Superior temporal gyrus (tissue), 1 donor: ENCODE measurements at regions not wholly inside any gene's neighbourhood (a gene's known extent, or its start where the extent isn't known, plus 50 kb on each side); places are given as distances from the start of the nearest gene placed in this dataset.

Experiments
- DNase-seq: peaks from one replicate; pipeline ENCODE4 v3.0.0-alpha.2; 2016; ENCODE audit errors: extremely low spot score

GRCh38 chr4:57607566-57608180, 497.5 kb upstream of the IGFBP7 start:
- no peak for DNase-seq

- DNase-seq: no peak
These were observed 495.2 kb upstream of the IGFBP7 start for GRCh38 chr4:57605376-57605775.

DNA sequence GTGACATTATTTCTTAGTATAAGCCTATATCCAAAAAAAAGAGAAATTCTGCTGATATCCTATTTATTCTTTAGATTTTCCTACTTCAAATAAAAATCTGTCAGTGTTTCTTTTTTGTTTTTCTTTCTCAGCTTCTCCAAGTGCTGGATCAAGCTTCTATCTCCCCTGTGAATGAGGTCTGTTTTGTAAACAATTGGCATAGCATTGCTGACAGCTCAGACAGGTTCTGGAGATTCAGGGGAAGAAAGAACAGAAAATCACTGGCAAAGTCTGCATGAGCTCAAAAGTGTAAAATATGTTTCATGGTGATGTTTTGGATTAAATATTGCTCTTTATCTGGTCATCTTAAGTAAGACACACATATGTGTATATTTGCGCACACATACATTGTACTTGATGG, 492.0 kb upstream of the IGFBP7 start:
- no peak for DNase-seq

DNA sequence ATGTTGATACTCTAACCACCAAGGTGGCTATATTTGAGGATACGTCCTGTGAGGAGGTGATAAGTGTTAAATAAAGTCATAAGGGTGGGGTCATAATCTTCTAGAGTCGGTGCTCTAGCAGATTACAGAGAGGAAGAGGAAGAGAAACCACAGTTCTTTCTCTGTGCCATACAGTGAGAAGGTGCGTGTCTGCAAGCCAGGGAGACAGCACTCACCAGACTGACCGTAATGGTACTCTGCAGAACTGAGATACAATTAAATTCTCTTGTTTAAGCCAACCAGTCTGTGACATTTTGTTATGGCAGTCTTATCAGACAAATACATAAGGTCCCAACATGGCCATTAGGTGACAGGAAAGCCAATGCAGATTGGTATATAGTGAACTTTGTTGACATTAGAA, 480.9 kb upstream of the IGFBP7 start:
- DNase-seq: no peak

DNA sequence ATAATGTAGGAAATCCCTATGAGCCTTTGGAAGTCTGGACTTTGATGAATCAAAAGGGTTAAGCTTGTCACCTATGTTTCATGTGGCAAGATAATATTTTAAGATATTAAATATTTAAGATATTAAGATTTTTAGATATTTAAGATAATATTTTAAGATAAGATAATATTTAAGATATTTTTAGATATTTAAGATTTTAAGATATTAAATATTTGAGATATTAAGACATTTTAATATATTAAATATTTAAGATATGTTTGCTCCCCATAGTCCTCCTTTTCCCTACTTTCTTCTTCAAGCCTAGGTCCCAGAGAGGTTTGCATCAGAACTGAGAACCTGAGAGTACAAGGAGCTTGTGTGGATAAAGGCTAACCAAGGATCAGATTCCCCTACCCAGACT, 478.4 kb upstream of the IGFBP7 start:
- DNase-seq: no peak

DNA sequence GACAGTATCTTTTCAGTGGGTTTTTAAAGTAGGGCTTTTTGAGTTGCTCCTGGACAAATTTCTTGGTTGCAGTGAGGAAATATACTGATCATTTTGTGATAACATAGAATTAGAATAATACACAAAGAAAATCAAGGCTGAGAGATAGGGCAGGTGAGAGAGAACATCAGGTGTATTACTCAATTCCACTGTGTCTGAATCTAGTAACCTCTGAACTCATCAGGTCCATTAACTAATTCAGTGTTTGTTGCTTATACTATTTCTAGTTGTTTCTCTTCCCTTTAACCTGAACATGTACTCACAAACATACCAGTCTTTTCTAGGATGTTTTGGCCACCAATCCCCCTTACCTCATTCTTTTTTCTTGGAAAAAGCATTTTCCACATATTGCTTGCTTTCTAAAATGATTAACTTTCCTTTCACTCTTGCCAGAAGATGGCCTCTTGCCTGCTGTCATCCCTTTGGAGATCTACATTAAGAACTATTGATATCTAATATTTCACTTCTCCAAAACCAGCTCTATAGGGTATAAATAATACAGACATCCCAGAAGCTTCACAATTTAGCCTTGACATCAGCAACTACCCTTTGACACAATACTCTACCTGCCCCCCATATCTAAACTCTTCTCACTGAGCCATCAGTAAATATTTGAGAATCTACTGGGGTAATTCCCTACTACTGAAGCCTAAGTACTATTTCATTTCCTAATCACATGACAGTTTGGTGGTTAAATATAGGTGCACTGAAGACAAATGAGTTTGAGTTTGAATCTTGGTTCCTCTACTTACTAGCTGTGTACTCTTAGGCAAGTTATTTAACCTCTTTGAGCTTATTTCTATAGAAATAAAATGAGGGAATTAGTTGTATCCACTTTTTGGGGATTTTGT, 470.8 kb upstream of the IGFBP7 start:
- DNase-seq: no peak

DNA sequence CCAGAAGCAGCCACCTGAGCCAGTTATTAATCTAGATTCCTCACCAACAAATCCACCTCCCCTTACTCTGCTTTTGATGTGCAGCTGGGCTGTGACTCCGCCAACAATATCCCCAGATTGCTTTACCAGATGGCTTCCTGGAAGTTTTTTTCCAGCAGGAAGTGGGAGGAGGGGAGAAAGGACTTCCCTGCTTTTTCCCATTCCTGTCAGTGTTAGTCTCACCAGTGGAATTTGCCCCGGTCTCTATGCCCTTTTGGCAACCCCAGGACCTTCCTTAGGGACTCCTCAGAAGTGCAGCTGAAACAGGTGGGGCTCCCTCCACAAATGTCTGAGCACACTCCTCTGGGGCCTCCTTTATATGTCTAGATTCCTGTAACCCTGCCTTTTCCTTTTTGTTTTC, 465.2 kb upstream of the IGFBP7 start:
- no peak for DNase-seq

GRCh38 chr4:57554556-57555092, 444.4 kb upstream of the IGFBP7 start:
- peak; percentile 16 for DNase-seq

GRCh38 chr4:57553728-57554127, 443.5 kb upstream of the IGFBP7 start:
- peak; percentile 15 for DNase-seq

DNA sequence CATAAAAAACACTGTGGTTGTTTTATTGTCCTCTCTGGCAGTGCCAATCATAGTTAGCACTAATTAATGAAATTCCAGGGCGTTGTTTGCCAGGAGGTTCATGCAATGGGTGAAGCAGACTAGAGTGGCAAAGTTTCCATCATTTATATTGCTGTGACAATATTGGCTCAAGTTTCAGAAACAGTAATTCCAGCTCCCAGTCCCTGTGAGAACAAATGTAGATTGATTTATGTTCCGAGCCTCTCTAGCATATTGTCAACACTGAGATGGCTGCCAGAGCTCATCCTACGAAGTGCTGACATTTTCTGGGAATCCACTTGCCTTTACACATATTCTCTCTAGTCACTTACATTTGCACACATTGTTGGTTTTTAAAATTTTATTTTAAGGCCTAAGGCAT, 440.0 kb upstream of the IGFBP7 start:
- DNase-seq: peak; percentile 42

GRCh38 chr4:57548856-57549255, 438.7 kb upstream of the IGFBP7 start:
- no peak for DNase-seq

DNA sequence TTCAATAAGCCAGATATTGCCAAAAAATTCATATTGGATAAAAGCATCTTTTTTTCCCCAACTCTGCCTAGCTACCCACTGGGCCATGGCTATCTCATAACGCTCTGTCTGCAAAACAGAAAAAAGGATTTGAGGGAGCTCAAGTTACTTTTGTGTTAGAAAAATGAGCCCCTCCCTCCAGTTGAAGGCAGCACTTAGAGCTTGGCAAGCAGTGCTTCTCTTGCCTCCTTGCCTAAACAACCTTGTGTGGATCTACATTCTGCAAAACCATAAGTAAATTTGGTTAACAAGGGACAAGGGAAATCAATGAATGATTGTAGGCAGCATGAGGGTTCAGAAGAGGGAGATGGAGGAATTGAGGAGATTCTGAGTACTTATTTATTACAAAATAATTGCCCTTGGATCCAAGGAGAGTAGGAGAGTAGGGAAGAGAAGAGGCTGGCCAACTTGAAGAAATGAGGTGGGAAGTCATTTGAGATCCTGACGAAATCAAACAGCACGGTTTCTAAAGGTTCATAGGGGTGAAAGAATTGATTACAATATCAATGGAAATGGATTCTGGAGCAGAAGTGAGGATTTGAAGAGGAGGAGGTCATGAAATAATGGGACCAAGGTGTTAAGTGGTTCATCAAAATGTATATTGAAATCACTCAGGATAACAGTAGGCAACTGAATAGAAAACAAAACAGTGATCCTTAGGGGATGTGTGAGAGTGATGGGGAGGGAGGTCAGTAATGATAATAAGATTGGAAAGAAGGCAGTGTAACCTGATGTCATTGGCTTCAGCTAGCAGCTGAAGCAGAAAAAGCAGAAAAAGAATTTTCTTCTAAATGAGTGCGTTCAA, 434.8 kb upstream of the IGFBP7 start:
- no peak for DNase-seq

GRCh38 chr4:57504797-57505530, 394.8 kb upstream of the IGFBP7 start:
- DNase-seq: no peak

- no peak for DNase-seq
These were observed 394.0 kb upstream of the IGFBP7 start for GRCh38 chr4:57504139-57504538.

GRCh38 chr4:57501720-57502119, 391.5 kb upstream of the IGFBP7 start:
- DNase-seq: no peak

DNA sequence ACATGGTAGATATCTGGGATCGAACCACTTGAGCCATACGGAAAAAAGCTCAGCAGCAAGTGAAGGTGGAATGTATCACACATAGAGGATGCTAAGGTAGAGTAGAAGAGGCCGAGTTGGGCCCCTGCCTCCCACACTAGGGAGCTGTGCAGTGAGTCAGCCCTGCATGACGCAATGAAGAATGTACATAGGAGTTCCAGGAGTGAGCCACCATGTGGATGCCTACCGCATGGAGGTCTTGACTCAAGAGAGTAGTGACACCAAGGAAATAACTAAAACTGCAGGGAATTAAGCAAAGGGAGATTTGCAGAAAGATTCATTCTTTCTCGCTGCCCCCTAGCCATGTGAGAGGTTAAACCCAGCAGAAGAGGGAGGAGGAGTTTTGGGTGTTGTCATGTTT, 389.6 kb upstream of the IGFBP7 start:
- no peak for DNase-seq

GRCh38 chr4:57498251-57498650, 388.1 kb upstream of the IGFBP7 start:
- no peak for DNase-seq

- DNase-seq: no peak
These were observed 386.7 kb upstream of the IGFBP7 start for GRCh38 chr4:57496697-57497471.

DNA sequence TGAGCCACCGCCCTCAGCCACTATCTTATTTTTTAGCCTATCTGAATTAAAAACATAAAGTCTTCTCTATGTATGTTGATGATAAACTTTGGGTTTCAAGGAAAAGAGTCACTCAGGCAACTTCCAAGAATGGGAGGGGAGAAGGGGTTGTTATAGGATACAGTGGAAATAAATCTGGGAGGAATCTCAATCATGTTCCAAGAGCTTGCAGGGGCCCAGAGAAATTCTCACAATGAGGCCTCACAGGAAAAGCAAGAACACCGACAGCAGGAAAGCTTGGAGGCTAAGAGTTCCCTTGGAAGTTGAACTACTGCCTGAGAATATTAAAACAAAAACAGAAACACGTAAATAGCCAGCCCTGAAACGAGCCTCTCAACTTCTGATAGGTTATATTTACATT, 384.6 kb upstream of the IGFBP7 start:
- DNase-seq: no peak

GRCh38 chr4:57492251-57492878, 382.2 kb upstream of the IGFBP7 start:
- DNase-seq: no peak
